Spleen (tissue), 11 donors: ENCODE measurements at regions not wholly inside any gene's neighbourhood (a gene's known extent, or its start where the extent isn't known, plus 50 kb on each side); places are given as distances from the start of the nearest gene placed in this dataset.

ENCODE experiments used
- DNase-seq: peaks from one replicate; pipeline ENCODE4 v3.0.0-alpha.2; 2020
- H3K27ac ChIP-seq, 8 donors: fragments of 200-600 bp; sonication (generic) in 7 of 8; 1 replicate in 4 of 8; 2 replicates in 4 of 8; pipeline versions ENCODE4 v1.5.0 to v1.8.0; 2016 to 2021; ENCODE audit warnings: inconsistent platforms in 4 of 8, mild to moderate bottlenecking in 4 of 8, moderate library complexity in 1 of 8
- H3K27me3 ChIP-seq, 7 donors: fragments of 200-600 bp; sonication (generic) in 6 of 7; replicated peaks in 1 of 7; 1 replicate in 4 of 7; 2 replicates in 3 of 7; pipeline versions ENCODE4 v1.5.0 to v1.8.0; 2016 to 2021; ENCODE audit warnings: inconsistent platforms in 3 of 7, mild to moderate bottlenecking in 1 of 7
- H3K36me3 ChIP-seq, 6 donors: fragments of 200-600 bp; sonication (generic) in 5 of 6; 1 replicate in 4 of 6; 2 replicates in 2 of 6; pipeline versions ENCODE4 v1.5.0 to v1.8.0; 2016 to 2021; ENCODE audit warnings: inconsistent platforms in 2 of 6
- H3K4me1 ChIP-seq, 6 donors: fragments of 200-600 bp; sonication (generic) in 5 of 6; 1 replicate in 3 of 6; 2 replicates in 3 of 6; pipeline versions ENCODE4 v1.5.0 to v1.8.0; 2016 to 2021; ENCODE audit warnings: inconsistent platforms in 3 of 6
- H3K4me3 ChIP-seq, 8 donors: fragments of 200-600 bp; sonication (generic) in 7 of 8; 1 replicate in 4 of 8; 2 replicates in 4 of 8; pipeline versions ENCODE4 v1.5.0 to v1.8.0; 2016 to 2021; ENCODE audit warnings: inconsistent platforms in 4 of 8, mild to moderate bottlenecking in 4 of 8, moderate library complexity in 2 of 8
- H3K9me3 ChIP-seq, 8 donors: fragments of 200-600 bp; sonication (generic) in 7 of 8; 1 replicate in 4 of 8; 2 replicates in 4 of 8; pipeline versions ENCODE4 v1.5.0 to v1.8.0; 2016 to 2021; ENCODE audit warnings: inconsistent platforms in 4 of 8
- CTCF ChIP-seq, 11 experiments: fragments of 200-600 bp in 7 of 11; fragments of 450-650 bp in 4 of 11; sonication (generic) in 4 of 11; IDR thresholded peaks in 8 of 11; conservative IDR thresholded peaks in 3 of 11; 1 replicate in 7 of 11; 2 replicates in 4 of 11; pipeline versions ENCODE4 v1.4.0 to v1.8.0; 2016 to 2021; ENCODE audit warnings: antibody characterized with exemption in 11 of 11, inconsistent platforms in 4 of 11, mild to moderate bottlenecking in 1 of 11
- POLR2A ChIP-seq, 3 donors: fragments of 450-650 bp; IDR thresholded peaks; one replicate each; pipeline ENCODE4 v1.5.1; 2017; ENCODE audit warnings: antibody characterized with exemption in 3 of 3, mild to moderate bottlenecking in 1 of 3
- POLR2AphosphoS5 ChIP-seq, 3 donors: sonication (generic); formaldehyde crosslinking; IDR thresholded peaks; one replicate each; pipeline ENCODE4 v1.5.1; 2017; ENCODE audit warnings: antibody characterized with exemption in 3 of 3
- WGBS, 5 donors: extraction: QIAGEN DNeasy Blood & Tissue Kit in 3 of 5; methylation state at CpG; one replicate each; pipeline versions ENCODE4 v1.1.5 to v1.1.7; 2013 to 2018; 5-methylcytosine and 5-hydroxymethylcytosine counted together
- intact Hi-C: fragments of 100-400 bp; cut with DNase I; formaldehyde crosslinking; loops from one replicate; pipeline ENCODE4 v1.15.0; 2023; ENCODE audit warnings: low total_unique reads
- donor health status: healthy with polysubstance abuse.
- donor health status: DM: no; HTN: no; CAD: no; lungs with moderate emphysema.
- donor health status: DM: no; HTN: no; CAD: no.
- donor health status: Bipolar disorder and iron deficiency.
- donor health status: healthy.
- donor health status: DM: no; HTN: no; CAD: no.
- donor health status: DM: yes; HTN: yes; CAD: no.

GRCh38 chr2:43168016-43168369 is 58.4 kb downstream of the ZFP36L2 start:
- H3K27me3 ChIP-seq, result no peaks in the 10 kb centered on the region
- 83 to 100% (median 87%) methylated on average over 1 of the region's 1 CpG for WGBS, 5 donors
- TF ChIP-seq CTCF (IDR thresholded peaks at IDR 0.05 in 8 of 11, conservative IDR thresholded peaks at IDR 0.05 in 3 of 11) (no peak), POLR2AphosphoS5 (IDR thresholded peaks at IDR 0.05) (no peak), POLR2A (IDR thresholded peaks at IDR 0.05) (no peak)
- no peak for DNase-seq
- H3K4me1 ChIP-seq, result peaks cover 33 to 89% (median 54%) of the 10 kb centered on the region in 6 donors
- intact Hi-C loops, result no loop called here
- no peaks in the 10 kb centered on the region for H3K36me3 ChIP-seq
- H3K27ac ChIP-seq, result peak overlapping the region; percentile 48 to 95 (median 85)
- no peak overlapping the region for H3K4me3 ChIP-seq
- H3K9me3 ChIP-seq, result no peaks in the 10 kb centered on the region

GRCh38 chr2:43165378-43166069 is 60.9 kb downstream of the ZFP36L2 start:
- Histone ChIP-seq H3K4me3 (no peak overlapping the region), H3K36me3 (no peaks in the 10 kb centered on the region), H3K27ac (peak overlapping the region in 1 of 8 donors; percentile 26), H3K4me1 (peaks cover 24 to 84% (median 35%) of the 10 kb centered on the region in 6 donors), H3K9me3 (no peaks in the 10 kb centered on the region), H3K27me3 (no peaks in the 10 kb centered on the region)
- no peak for DNase-seq
- TF ChIP-seq CTCF (IDR thresholded peaks at IDR 0.05 in 8 of 11, conservative IDR thresholded peaks at IDR 0.05 in 3 of 11) (no peak), POLR2A (IDR thresholded peaks at IDR 0.05) (no peak), POLR2AphosphoS5 (IDR thresholded peaks at IDR 0.05) (no peak)
- intact Hi-C loops, result no loop called here
- 81 to 86% (median 83%) methylated on average over 8 to 9 of the region's 9 CpGs for whole genome bisulfite sequencing, 5 donors

- 84 to 95% (median 90%) methylated on average over 10 of the region's 10 CpGs for WGBS, 5 donors
- no peak for TF ChIP-seq CTCF (IDR thresholded peaks at IDR 0.05 in 8 of 11, conservative IDR thresholded peaks at IDR 0.05 in 3 of 11)
- no peak for TF ChIP-seq POLR2AphosphoS5 (IDR thresholded peaks at IDR 0.05)
- TF ChIP-seq POLR2A (IDR thresholded peaks at IDR 0.05), result no peak
- H3K4me1 ChIP-seq, result peaks cover 20 to 84% (median 34%) of the 10 kb centered on the region in 6 donors
- H3K27ac ChIP-seq, result peak overlapping the region in 2 of 8 donors; percentile 17 to 26
- no peaks in the 10 kb centered on the region for H3K9me3 ChIP-seq
- no peaks in the 10 kb centered on the region for H3K27me3 ChIP-seq
- no peak for DNase-seq
- intact Hi-C loops, result no loop called here
- H3K36me3 ChIP-seq, result no peaks in the 10 kb centered on the region
- no peak overlapping the region for H3K4me3 ChIP-seq
These were observed 61.7 kb downstream of the ZFP36L2 start for GRCh38 chr2:43164686-43165085.

GRCh38 chr2:43163584-43164270 is 62.7 kb downstream of the ZFP36L2 start:
- Histone ChIP-seq H3K36me3 (no peaks in the 10 kb centered on the region), H3K27ac (peak overlapping the region in 2 of 8 donors; percentile 26 to 94), H3K4me1 (peaks cover 24 to 84% (median 34%) of the 10 kb centered on the region in 6 donors), H3K4me3 (no peak overlapping the region), H3K9me3 (no peaks in the 10 kb centered on the region), H3K27me3 (no peaks in the 10 kb centered on the region)
- no peak for DNase-seq
- 72 to 93% (median 85%) methylated on average over 6 of the region's 6 CpGs for WGBS, 5 donors
- intact Hi-C loops, result no loop called here
- TF ChIP-seq POLR2AphosphoS5 (IDR thresholded peaks at IDR 0.05) (no peak), POLR2A (IDR thresholded peaks at IDR 0.05) (no peak), CTCF (IDR thresholded peaks at IDR 0.05 in 8 of 11, conservative IDR thresholded peaks at IDR 0.05 in 3 of 11) (no peak)
